GM21367 (cell line): ENCODE measurements at regions not wholly inside any gene's neighbourhood (a gene's known extent, or its start where the extent isn't known, plus 50 kb on each side); places are given as distances from the start of the nearest gene placed in this dataset.

Experiments used
- ATAC-seq: cut with Tn5 transposase; IDR thresholded peaks from one replicate; pipeline ENCODE4 v1.9.1; 2021; ENCODE audit not compliant: unreplicated experiment

DNA sequence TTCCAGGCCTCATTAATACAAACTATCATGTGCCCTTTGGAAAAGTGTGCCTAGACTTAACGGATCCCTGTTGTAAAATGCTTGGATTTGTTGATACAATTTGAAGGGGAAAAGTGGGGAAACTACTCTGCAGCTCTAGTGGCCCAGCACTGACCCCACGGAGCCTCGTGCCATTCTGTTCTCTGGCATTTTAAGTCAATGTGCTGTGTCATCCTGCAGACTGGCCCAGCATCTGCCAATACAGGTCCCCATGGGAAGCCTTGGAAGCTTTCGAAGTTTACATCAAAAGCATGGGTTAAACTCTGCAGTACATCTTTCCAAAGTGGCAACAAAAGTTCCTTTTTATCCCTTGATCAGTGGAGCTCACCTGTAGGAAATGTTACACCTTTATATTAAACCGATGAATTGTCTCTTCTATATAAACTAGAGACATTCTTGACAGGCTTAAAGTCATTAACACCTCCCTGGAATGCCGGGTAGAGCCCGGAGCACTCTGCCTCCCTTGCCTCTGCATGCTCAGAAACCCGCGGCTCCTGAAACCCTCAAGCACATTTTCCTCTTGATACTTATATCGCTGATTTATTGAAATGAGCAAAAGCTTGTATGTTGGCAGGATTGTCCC, 596.0 kb upstream of the ADAMTS16 start:
- no peak for ATAC-seq

DNA sequence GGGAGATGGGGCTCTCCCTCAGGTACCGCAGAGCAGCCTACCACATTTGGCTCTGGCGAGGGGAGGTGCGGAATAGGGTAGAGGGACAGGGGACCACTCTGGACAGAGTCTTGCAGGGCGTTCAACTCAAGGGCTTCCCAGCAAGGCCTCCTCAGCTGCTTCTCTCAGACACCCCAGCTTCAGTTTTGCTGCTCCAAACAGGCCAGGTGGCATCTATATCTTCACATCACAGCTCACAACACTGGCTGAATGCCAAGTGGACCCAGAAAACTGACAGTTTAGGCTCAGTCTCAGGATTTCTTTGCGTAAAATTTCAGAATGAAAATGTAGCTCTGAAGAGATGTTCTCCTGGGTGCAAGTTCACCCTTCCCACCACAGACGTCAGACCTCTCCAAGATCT, 592.6 kb upstream of the ADAMTS16 start:
- ATAC-seq, result no peak

DNA sequence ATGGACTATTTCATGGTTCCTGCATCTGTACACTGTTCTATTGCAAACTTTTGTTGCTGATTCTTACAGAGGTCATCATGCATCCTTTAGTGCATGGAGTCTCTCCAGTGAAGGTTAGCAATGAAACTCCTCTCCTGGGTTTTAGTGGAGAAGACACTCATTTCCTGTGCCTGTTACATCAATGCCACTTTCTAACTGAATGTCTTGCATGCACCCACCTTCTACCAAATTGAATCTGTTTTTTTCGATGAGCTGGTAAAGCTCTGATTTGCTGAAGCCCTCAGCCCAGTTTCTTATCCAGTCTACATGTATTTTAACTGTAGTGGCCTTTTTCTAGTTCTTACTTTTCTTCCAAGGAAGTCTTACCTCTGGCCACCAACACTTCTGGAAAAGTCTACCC, 591.8 kb upstream of the ADAMTS16 start:
- ATAC-seq, result no peak

DNA sequence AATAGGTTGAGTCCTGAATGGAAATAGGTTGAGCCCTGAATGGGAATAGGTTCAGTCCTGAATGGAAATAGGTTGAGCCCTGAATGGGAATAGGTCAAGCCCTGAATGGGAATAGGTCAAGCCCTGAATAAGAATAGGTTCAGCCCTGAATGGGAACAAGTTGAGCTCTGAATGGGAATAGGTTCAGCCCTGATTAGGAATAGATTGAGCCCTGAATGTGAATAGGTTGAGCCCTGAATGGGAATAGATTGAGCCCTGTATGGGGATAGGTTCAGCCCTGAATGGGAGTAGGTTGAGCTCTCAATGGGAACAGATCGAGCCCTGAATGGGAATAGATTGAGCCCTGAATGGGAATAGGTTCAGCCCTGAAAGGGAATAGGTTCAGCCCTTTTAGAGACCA, 590.8 kb upstream of the ADAMTS16 start:
- ATAC-seq, result no peak

DNA sequence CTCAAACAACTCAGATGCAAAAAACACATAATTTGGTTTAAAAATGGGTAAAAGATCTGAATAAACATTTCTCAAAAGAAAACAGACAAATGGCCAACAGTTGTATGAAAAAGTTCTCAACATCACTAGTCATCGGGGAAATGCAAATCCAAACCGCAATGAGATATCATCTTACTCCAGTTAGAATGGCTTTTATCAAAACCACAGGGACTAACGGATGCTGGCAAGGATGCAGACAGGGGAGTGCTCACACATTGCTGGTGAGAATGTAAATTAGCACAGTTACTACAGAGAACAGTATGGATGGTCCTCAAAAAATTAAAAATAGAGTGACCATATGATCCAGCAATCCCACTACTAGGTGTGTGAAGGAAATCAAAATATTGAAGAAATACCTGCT, 589.1 kb upstream of the ADAMTS16 start:
- no peak for ATAC-seq

DNA sequence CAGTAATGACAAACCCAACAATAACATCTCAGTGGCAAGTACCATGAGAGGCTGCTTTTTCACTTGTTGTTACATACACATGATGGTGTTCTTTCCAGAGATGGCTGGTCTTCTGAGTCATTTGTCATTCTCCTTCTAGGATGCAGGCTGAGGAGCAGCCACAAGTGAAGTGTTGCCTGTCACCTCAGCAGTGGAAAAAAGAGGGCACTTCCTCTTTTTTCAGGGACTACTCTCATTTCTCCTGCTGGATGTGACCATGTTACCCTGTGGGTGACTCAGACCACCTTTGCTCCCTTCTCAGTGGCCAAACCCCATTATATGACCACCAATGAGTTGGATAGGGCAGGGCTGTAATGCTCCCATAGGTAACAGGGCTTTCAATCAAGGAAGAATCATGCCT, 587.0 kb upstream of the ADAMTS16 start:
- ATAC-seq, result no peak

DNA sequence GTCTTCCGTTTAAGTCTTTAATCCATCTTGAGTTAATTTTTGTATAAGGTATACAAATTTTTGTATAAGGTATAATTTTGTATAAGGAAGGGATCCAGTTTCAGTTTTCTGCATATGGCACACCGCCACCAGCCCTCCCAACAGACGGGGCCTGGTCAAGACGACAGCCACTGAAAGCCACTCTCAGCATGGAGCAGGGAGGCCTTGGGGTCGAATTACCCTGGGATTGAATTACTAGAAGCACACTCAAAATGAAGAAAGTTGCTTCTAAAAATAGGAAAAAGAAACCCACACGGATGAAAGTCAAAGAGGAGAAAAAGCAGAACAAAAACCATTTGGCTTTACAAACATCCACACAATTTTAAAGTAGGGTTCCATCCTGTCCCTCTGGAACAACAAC, 586.2 kb upstream of the ADAMTS16 start:
- ATAC-seq, result no peak

DNA sequence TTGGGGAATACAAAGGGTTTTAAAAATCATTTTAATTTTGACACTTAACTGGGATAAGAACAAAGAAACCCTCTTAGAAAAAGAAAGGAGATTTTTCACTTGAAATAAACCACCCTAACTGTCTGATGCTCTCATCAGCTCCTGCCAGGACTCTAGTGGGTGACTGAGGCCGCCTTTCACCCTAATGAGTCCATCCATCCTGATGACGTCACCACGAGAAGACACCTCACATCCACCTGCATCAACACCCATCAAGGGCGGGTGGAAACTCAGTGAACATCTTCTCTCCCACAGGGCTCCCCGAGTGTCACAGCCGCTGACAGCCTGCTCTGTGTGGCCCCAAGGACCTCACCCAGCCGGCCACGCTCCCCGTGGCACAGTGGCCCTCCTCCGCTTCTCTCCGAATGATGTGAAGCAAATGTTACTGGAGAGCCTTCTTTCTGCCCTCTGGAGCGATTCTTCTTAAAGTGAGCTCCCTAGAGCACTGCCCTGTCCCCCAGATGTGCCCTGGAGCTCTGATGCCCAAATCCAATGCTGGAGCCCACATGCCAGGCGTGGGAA, 584.3 kb upstream of the ADAMTS16 start:
- ATAC-seq, result no peak

DNA sequence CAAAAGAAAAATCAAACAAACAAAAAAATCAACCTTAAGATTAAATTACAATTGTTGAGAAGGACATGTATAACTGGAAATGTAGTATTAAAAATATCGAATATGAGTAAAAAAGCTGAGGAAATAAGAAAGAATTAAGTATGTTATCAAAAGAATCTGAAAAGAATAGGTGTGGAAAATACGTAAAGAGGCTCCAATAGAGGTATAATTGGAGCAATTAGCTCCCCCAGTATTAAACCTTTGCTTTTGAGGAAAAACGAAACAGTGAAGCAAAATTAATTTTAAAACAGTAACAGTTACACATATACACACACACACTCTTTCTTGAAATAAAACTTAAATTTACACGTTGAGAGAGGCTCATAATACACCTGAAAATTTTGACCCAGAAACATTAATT, 578.7 kb upstream of the ADAMTS16 start:
- no peak for ATAC-seq

DNA sequence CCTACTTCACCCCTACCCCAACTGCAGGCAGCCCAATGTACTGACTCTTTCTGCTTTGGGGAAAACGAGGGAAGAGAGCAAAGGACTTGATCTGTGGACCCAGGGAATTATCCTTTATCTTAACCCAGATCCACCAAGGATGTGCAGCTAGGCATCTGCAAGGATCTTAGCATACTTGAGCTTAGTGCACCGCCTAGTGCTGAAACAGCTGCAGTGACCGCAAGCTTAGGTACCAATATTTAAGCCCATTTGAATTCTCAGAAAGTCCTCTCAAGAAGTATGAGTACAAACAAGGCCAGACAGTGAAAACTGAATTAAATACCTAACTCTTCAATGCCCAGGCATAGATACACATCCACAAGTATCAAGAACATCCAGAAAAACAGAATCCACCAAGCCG, 576.7 kb upstream of the ADAMTS16 start:
- no peak for ATAC-seq

DNA sequence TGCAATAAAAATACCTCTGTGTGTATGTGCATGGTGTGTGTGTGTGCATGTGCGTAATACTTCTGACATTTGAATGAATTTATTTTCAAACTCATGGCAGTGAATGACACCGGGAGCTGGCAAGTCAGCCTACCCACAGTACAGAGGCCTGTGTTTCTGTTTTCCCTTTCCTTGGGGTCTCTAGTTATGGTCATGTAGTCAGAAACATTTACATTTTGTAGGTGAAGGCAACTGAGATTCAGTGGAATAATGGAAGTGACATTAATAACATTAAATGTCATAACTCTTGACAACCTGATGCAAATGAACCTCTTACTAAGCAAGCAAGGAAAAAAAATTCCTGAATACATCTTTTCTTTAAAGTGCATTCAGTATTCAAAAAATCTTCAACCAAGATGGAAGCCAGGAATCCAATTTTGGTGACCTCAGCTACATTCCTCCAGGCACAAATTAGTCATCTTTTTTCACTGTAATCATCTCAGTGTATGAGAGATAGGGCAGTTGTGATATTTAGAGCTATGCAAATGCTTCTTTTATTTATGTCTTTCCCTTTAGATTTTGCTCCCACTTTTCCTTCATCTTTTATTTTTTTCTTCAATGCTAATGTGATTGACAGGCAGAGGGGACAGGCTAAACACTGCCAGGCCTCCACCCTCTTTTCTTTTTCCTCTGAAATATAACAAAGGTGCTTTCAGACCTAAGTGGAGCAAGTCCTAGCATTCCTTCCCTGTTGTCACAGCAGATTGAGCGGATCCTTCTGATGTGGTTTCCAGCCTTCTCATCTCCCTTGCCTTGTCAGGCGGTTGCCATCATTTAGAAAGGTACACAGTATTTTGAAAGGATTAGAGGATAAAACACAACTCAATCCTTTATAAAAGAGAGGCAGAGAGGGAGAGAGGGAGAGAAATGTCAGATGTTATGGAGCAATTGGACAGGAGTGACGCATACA, 569.8 kb upstream of the ADAMTS16 start:
- ATAC-seq, result no peak

DNA sequence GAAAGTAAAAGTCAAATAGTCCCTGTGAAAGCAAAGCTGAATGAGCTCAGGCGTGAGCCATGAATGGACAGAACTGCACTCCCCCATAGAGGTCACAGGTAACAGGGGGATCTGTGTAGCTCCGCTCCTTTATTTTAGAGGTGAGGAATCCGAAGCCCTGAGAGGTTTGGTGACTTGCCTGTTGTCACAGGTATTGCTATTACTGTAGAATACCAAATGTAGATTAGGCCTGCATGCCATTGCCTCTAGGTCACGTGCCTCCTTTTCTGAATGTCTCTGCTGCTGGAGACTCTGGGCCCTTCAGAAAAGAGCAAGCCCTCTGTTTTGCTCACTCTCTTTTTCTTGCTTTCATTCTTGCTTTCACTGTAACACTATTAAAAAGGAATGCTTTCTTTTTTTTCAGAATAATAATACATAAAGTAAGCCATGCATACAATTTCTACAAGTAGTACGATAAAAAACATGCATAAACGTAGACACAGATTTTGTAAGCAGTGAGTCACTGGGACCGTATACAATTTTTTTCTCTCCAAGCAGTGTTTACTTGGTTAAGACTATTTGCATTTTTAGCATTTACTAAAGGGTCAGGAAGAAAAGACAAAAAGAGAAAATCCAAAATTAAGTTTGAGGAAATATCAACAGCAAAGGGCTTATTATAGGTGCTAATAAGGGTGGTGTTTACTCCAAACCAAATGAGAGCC, 568.7 kb upstream of the ADAMTS16 start:
- no peak for ATAC-seq

DNA sequence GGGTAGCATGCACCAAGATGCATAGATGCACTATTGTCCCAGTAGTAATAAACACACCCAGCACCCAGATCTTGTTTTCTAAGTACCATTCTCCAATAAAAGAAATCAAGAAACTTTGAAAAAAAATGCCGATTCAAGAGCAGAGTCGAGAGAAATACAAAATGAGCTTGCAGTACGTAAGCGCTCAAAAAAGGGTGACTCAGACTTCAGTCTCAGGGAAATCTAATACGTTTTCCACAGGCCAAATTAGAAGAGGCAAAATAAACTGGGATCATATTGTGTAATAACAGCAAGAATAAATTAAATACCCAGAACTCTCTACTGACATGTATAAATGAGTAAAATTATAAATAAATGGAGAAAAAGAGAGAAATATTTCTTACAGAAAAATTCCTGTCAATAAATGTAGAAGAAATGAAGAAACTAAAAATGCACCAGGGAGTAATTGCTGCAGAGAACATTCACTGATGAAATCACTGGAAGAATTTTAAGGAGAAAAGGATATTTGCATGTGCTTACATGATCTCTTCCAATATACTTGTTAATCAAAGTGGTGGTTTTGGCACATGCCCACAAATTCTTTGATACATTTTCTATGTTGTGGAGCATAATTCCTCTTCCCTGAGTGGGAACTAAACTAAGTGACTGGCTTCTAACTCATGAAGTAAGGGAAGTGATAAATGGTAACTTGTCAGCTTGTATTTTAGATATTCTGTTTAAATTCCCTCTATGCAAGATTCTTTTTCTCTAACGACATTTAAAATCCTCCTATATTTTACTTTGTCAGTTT, 567.6 kb upstream of the ADAMTS16 start:
- no peak for ATAC-seq

DNA sequence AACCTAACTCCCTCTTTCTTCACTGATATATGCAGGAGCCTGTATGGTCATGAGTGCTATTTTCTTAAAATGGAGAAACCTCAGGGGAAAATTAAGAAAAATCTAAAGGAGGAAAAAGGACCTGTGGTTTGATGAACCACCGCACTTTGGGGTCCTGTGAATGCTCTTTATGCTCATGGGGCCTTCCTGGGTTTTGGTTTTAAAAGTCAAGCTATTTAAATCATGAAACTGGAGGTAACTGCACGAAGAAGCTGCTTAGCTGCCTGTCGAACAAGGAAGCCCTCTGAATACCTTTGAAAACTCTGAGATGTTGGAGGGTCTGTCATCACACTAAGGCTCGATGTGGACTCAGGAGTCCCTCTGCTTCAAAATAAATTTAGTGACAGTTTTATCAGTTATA, 564.5 kb upstream of the ADAMTS16 start:
- ATAC-seq, result no peak

DNA sequence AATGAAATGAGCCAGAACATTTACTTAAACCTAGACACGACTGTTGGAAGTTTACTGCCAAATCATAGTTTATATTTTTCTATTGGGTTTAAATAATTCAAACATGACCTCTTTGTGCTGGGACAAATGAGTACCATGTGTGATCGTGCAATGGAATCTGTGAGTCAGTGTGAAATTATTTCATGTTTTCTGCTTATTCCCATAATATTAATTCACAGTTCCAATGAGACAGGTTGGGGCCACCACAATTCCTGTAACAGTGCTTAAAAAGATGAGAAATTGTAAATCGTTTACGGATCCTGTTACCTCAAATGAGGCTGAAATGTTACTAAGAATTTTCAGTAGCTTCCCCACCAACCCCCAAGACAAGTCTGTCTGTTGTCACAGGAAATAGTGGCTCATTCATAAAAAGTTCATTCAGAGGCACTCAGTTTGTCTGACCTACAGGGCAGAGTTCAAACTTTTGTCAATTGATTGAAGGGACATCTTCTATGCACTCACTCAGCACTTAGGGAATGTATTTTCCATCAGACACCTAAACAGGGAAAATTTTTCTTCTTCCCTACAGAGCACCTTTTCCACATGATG, 563.9 kb upstream of the ADAMTS16 start:
- no peak for ATAC-seq

DNA sequence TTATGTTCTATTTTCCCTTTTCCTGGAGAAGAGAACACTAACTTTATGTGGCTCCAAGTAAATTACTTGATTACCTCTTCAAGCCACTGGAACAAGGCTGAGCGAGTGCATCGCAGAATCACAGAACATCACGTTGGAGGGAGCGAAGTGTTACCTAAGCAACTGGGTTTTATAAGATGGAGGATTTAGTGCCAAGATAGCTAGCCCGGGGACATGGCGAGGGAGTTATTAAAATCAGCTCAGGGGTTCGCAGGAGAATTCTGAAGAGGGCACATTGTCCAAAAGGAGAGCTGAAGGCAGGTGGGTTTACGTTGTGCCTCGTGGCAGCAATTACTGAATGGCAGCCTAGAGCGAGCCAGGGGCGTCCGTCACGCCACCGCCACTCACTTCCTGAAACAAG, 563.2 kb upstream of the ADAMTS16 start:
- no peak for ATAC-seq

DNA sequence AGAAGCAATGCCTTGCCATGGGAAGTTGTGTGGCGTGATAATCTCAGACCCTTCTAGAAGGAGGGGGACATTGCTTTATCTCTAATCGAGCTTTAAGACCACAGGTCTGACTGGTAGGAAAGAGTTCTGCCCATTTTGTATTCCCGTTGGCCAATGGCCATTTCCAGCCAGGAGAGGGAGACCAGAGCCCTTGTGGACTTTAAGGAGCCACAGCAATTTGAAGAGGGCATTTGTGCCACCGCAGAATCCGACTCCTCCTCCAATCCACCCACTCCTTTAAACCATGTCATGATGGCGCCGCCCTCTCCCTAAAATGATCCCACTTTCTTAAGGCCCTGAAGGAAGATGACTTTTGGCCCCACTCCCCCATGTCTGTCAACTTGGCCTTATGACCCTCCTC, 560.5 kb upstream of the ADAMTS16 start:
- no peak for ATAC-seq

DNA sequence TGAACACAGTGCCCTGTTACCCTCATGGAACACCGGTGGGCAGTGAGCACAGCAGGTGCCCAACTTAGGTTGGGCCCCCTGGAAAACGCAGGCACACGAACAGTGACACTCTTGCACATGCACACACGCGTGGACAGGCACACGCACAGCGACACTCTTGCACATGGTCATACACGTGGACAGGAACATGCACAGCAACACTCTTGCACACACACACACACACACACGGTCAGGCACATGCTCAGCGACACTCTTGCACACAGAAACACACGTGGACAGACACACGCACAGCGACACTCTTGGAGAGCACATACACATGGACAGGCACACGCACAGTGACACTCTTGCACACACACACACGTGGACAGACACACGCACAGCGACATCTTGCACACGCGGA, 559.4 kb upstream of the ADAMTS16 start:
- ATAC-seq, result no peak

DNA sequence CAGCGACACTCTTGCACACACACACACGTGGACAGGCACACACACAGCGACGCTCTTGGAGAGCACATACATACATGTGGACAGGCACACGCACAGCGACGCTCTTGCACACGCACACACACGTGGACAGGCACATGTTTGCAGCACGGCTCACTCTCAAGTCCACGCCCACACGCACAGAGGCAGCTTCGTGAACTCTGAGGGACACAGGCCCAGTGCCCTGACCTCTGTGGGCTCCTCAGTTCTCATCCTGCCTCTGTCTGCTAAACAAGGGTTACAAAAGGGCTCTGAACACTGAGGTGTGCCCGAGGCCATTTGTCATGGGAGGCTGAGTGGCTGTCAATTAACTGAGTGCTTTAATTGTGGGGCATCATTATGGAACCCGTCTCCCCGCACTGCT, 558.8 kb upstream of the ADAMTS16 start:
- ATAC-seq, result no peak

DNA sequence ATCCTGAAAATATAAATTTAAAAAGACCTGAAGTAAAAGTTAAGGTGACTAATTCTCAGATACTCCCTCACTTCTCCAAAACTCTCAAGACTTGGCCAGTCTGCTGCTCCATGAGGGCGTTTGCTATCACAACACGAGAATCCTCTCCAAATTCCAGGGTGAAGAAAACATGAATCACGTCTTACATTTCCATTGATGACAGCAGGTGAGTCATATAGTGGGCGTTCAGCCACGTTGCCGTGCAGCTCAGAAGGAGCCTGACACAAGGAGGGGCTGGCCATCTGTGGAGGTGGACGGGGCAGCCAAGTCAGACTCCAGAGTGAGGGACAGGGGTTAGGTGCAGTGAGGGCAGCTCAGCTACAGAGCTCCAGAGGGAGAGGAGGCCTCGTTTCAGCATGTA, 555.1 kb upstream of the ADAMTS16 start:
- no peak for ATAC-seq

DNA sequence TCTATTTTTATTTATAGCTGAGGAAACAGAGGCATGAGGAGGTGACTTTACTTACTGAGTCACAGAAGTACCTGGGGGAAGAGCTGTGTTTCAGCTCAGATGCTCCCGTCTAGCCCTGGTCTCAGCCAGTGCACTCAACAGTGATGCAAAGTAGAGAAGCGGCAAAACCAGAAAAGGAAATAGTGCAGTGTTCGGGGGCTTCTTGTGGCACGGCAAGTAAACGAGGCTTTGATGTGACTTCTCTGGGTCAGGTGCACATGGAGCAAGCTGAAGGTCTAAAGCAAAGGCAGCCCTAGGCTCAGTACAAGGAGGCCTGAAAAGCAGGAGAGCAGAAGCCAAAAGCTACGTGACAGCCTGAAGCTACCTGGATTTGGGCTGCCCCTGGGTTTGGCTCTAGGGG, 526.7 kb upstream of the ADAMTS16 start:
- ATAC-seq, result no peak
